ENCODE measurements at regions not wholly inside any gene's neighbourhood (a gene's known extent, or its start where the extent isn't known, plus 50 kb on each side); places are given as distances from the start of the nearest gene placed in this dataset.

DNA sequence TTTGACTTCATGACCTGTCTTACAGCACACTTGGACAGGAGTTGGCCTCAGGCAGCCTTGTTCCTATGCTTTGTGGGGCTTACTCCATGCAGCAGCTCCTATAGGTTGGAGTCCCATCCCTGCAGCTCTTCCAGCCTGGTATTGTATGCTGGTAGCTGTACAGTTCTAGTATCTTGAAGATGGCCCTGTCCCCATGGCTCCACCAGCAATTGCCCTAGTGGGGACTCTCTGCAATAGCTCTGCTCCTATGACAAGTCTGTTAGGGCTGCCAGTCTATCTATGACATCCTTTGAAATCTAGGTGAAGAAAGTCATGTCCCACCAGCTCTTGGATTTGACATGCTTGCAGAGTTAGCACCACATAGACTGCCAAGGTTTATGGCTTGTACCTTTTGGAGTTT, 252.6 kb downstream of the ANTXR2 start:
- TF ChIP-seq, protein P1, sequence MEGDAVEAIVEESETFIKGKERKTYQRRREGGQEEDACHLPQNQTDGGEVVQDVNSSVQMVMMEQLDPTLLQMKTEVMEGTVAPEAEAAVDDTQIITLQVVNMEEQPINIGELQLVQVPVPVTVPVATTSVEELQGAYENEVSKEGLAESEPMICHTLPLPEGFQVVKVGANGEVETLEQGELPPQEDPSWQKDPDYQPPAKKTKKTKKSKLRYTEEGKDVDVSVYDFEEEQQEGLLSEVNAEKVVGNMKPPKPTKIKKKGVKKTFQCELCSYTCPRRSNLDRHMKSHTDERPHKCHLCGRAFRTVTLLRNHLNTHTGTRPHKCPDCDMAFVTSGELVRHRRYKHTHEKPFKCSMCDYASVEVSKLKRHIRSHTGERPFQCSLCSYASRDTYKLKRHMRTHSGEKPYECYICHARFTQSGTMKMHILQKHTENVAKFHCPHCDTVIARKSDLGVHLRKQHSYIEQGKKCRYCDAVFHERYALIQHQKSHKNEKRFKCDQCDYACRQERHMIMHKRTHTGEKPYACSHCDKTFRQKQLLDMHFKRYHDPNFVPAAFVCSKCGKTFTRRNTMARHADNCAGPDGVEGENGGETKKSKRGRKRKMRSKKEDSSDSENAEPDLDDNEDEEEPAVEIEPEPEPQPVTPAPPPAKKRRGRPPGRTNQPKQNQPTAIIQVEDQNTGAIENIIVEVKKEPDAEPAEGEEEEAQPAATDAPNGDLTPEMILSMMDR (IDR thresholded peaks at IDR 0.05): no peak
- TF ChIP-seq POLR2AphosphoS5 (IDR thresholded peaks at IDR 0.05): no peak
